ENCODE measurements at regions not wholly inside any gene's neighbourhood (a gene's known extent, or its start where the extent isn't known, plus 50 kb on each side); places are given as distances from the start of the nearest gene placed in this dataset.
"Not testable (repeated sequence)": the region's sequence is repeated elsewhere in the genome, so short reads cannot be mapped to it uniquely, and the experiment has no call there.

GRCh38 chr22:11614798-11615433, 3913.1 kb upstream of the OR11H1 start:
- not testable (repeated sequence) for TF ChIP-seq CTCF, POLR2A, EP300, POLR2AphosphoS5 (IDR thresholded peaks at IDR 0.05)

All from suprapubic skin (tissue), 4 donors.